GM04504 (cell line): ENCODE measurements at regions not wholly inside any gene's neighbourhood (a gene's known extent, or its start where the extent isn't known, plus 50 kb on each side); places are given as distances from the start of the nearest gene placed in this dataset.
"Not testable (repeated sequence)": the region's sequence is repeated elsewhere in the genome, so short reads cannot be mapped to it uniquely, and the experiment has no call there.

ENCODE experiments used
- DNase-seq: peaks from one replicate; pipeline ENCODE4 v3.0.0-alpha.2; 2012; ENCODE audit warnings: low read depth

- no peak for DNase-seq
Observed at GRCh38 chr16:80009971-80010659, 409.6 kb upstream of the MAF start.

GRCh38 chr16:80008857-80009256, 408.3 kb upstream of the MAF start:
- DNase-seq, result no peak

- no peak for DNase-seq
Observed at GRCh38 chr16:80007231-80007630, 406.7 kb upstream of the MAF start.

GRCh38 chr16:80006241-80007215, 406.0 kb upstream of the MAF start:
- DNase-seq, result no peak

GRCh38 chr16:80004113-80004512, 403.6 kb upstream of the MAF start:
- no peak for DNase-seq

GRCh38 chr16:80002261-80002660, 401.7 kb upstream of the MAF start:
- no peak for DNase-seq

- DNase-seq, result no peak
Observed at GRCh38 chr16:79998143-79998542, 397.6 kb upstream of the MAF start.

GRCh38 chr16:79997257-79997656, 396.7 kb upstream of the MAF start:
- no peak for DNase-seq

- no peak for DNase-seq
Observed at GRCh38 chr16:79996321-79996720, 395.8 kb upstream of the MAF start.

- no peak for DNase-seq
Observed at GRCh38 chr16:79995315-79995714, 394.8 kb upstream of the MAF start.

- no peak for DNase-seq
Observed at GRCh38 chr16:79994418-79994817, 393.9 kb upstream of the MAF start.

- no peak for DNase-seq
Observed at GRCh38 chr16:79993629-79994209, 393.2 kb upstream of the MAF start.

GRCh38 chr16:79991969-79992368, 391.4 kb upstream of the MAF start:
- no peak for DNase-seq

- DNase-seq, result no peak
Observed at GRCh38 chr16:79988721-79989220, 388.2 kb upstream of the MAF start.

- DNase-seq, result no peak
Observed at GRCh38 chr16:79988089-79988488, 387.6 kb upstream of the MAF start.

GRCh38 chr16:79986352-79986751, 385.8 kb upstream of the MAF start:
- no peak for DNase-seq

GRCh38 chr16:79985606-79986005, 385.1 kb upstream of the MAF start:
- DNase-seq, result no peak

- DNase-seq, result not testable (repeated sequence)
Observed at GRCh38 chr16:79984149-79984548, 383.6 kb upstream of the MAF start.

- no peak for DNase-seq
Observed at GRCh38 chr16:79982862-79983261, 382.3 kb upstream of the MAF start.

GRCh38 chr16:79982361-79982760, 381.8 kb upstream of the MAF start:
- no peak for DNase-seq

- DNase-seq, result no peak
Observed at GRCh38 chr16:79981814-79982213, 381.3 kb upstream of the MAF start.

GRCh38 chr16:79980650-79981521, 380.3 kb upstream of the MAF start:
- no peak for DNase-seq
